Duodenal mucosa (tissue), 2 donors: ENCODE measurements at regions not wholly inside any gene's neighbourhood (a gene's known extent, or its start where the extent isn't known, plus 50 kb on each side); places are given as distances from the start of the nearest gene placed in this dataset.
"Not testable (repeated sequence)": the region's sequence is repeated elsewhere in the genome, so short reads cannot be mapped to it uniquely, and the experiment has no call there.

ENCODE experiments used
- H3K27ac ChIP-seq: one replicate; pipeline ENCODE4 v1.7.0; 2013; ENCODE audit warnings: low read depth, low read length
- H3K27me3 ChIP-seq, 2 donors: one replicate each; pipeline ENCODE4 v1.7.0; 2013; ENCODE audit warnings: low read length in 2 of 2, control low read depth in 1 of 2; ENCODE audit not compliant: insufficient read depth in 2 of 2, control insufficient read depth in 1 of 2
- H3K36me3 ChIP-seq, 2 donors: one replicate each; pipeline ENCODE4 v1.7.0; 2013; ENCODE audit warnings: low read length in 2 of 2, control low read depth in 1 of 2; ENCODE audit not compliant: insufficient read depth in 2 of 2, control insufficient read depth in 1 of 2
- H3K4me1 ChIP-seq, 2 donors: one replicate each; pipeline ENCODE4 v1.7.0; 2013; ENCODE audit warnings: low read length in 2 of 2, control low read depth in 1 of 2; ENCODE audit not compliant: insufficient read depth in 2 of 2, control insufficient read depth in 1 of 2
- H3K4me3 ChIP-seq, 2 donors: one replicate each; pipeline ENCODE4 v1.7.0; 2013; ENCODE audit warnings: low read length in 2 of 2, low read depth in 1 of 2
- H3K9ac ChIP-seq, 2 donors: one replicate each; pipeline ENCODE4 v1.7.0; 2013; ENCODE audit warnings: low read length in 2 of 2, low read depth in 1 of 2
- H3K9me3 ChIP-seq, 2 donors: one replicate each; pipeline ENCODE4 v1.7.0; 2013; ENCODE audit warnings: low read length in 2 of 2, control low read depth in 1 of 2; ENCODE audit not compliant: control insufficient read depth in 1 of 2

- Histone ChIP-seq H3K36me3 (no peaks in the 10 kb centered on the region), H3K27ac (no peak overlapping the region), H3K9me3 (no peaks in the 10 kb centered on the region), H3K9ac (no peak overlapping the region), H3K4me3 (no peak overlapping the region), H3K4me1 (no peaks in the 10 kb centered on the region), H3K27me3 (no peaks in the 10 kb centered on the region)
These were observed 70.0 kb upstream of the FYN start for GRCh38 chr6:111943266-111943665.

- no peak overlapping the region for H3K4me3 ChIP-seq
- H3K27ac ChIP-seq: no peak overlapping the region
- H3K9me3 ChIP-seq: no peaks in the 10 kb centered on the region
- no peaks in the 10 kb centered on the region for H3K27me3 ChIP-seq
- no peak overlapping the region for H3K9ac ChIP-seq
- H3K36me3 ChIP-seq: no peaks in the 10 kb centered on the region
- H3K4me1 ChIP-seq: no peaks in the 10 kb centered on the region
These were observed 70.5 kb upstream of the FYN start for GRCh38 chr6:111943726-111944125.

GRCh38 chr6:111944541-111944940 is 71.3 kb upstream of the FYN start:
- H3K9me3 ChIP-seq: no peaks in the 10 kb centered on the region
- no peak overlapping the region for H3K9ac ChIP-seq
- no peaks in the 10 kb centered on the region for H3K4me1 ChIP-seq
- no peaks in the 10 kb centered on the region for H3K27me3 ChIP-seq
- no peak overlapping the region for H3K4me3 ChIP-seq
- no peak overlapping the region for H3K27ac ChIP-seq
- no peaks in the 10 kb centered on the region for H3K36me3 ChIP-seq

- Histone ChIP-seq H3K36me3 (no peaks in the 10 kb centered on the region), H3K27ac (no peak overlapping the region), H3K4me1 (no peaks in the 10 kb centered on the region), H3K9me3 (no peaks in the 10 kb centered on the region), H3K4me3 (no peak overlapping the region), H3K27me3 (peaks cover 0 to 5% of the 10 kb centered on the region in 2 donors), H3K9ac (no peak overlapping the region)
These were observed 76.3 kb upstream of the FYN start for GRCh38 chr6:111949546-111949945.

- not testable (repeated sequence) for H3K4me1 ChIP-seq, H3K27me3 ChIP-seq, H3K4me3 ChIP-seq, H3K9ac ChIP-seq, H3K9me3 ChIP-seq, H3K36me3 ChIP-seq, H3K27ac ChIP-seq
These were observed 76.7 kb upstream of the FYN start for GRCh38 chr6:111949984-111950383.

- no peaks in the 10 kb centered on the region for H3K4me1 ChIP-seq
- H3K27me3 ChIP-seq: peaks cover 0 to 5% of the 10 kb centered on the region in 2 donors
- H3K4me3 ChIP-seq: no peak overlapping the region
- no peaks in the 10 kb centered on the region for H3K36me3 ChIP-seq
- no peaks in the 10 kb centered on the region for H3K9me3 ChIP-seq
- H3K27ac ChIP-seq: no peak overlapping the region
- no peak overlapping the region for H3K9ac ChIP-seq
These were observed 77.6 kb upstream of the FYN start for GRCh38 chr6:111950661-111951496.

GRCh38 chr6:111951497-111952085 is 78.3 kb upstream of the FYN start:
- Histone ChIP-seq H3K4me1 (no peaks in the 10 kb centered on the region), H3K9ac (no peak overlapping the region), H3K36me3 (no peaks in the 10 kb centered on the region), H3K27me3 (peaks cover 0 to 5% of the 10 kb centered on the region in 2 donors), H3K27ac (no peak overlapping the region), H3K9me3 (no peaks in the 10 kb centered on the region), H3K4me3 (no peak overlapping the region)

- H3K4me3 ChIP-seq: no peak overlapping the region
- H3K36me3 ChIP-seq: no peaks in the 10 kb centered on the region
- no peak overlapping the region for H3K27ac ChIP-seq
- H3K4me1 ChIP-seq: no peaks in the 10 kb centered on the region
- H3K27me3 ChIP-seq: peaks cover 4 to 5% of the 10 kb centered on the region in 2 donors
- no peak overlapping the region for H3K9ac ChIP-seq
- H3K9me3 ChIP-seq: no peaks in the 10 kb centered on the region
These were observed 79.0 kb upstream of the FYN start for GRCh38 chr6:111952274-111952673.

GRCh38 chr6:111952821-111953540 is 79.7 kb upstream of the FYN start:
- peaks cover 5 to 6% of the 10 kb centered on the region in 2 donors for H3K27me3 ChIP-seq
- H3K36me3 ChIP-seq: no peaks in the 10 kb centered on the region
- H3K4me3 ChIP-seq: no peak overlapping the region
- no peak overlapping the region for H3K9ac ChIP-seq
- no peak overlapping the region for H3K27ac ChIP-seq
- no peaks in the 10 kb centered on the region for H3K4me1 ChIP-seq
- no peaks in the 10 kb centered on the region for H3K9me3 ChIP-seq

GRCh38 chr6:111956098-111956497 is 82.8 kb upstream of the FYN start:
- Histone ChIP-seq H3K27ac (no peak overlapping the region), H3K4me1 (no peaks in the 10 kb centered on the region), H3K9ac (no peak overlapping the region), H3K27me3 (peaks cover 5 to 6% of the 10 kb centered on the region in 2 donors), H3K36me3 (no peaks in the 10 kb centered on the region), H3K4me3 (no peak overlapping the region), H3K9me3 (no peaks in the 10 kb centered on the region)
